RKO (cell line): ENCODE measurements at regions not wholly inside any gene's neighbourhood (a gene's known extent, or its start where the extent isn't known, plus 50 kb on each side); places are given as distances from the start of the nearest gene placed in this dataset.
"Not testable (repeated sequence)": the region's sequence is repeated elsewhere in the genome, so short reads cannot be mapped to it uniquely, and the experiment has no call there.

Experiments
- DNase-seq: peaks from one replicate; pipeline ENCODE4 v3.0.0-alpha.2; 2016; ENCODE audit warnings: low spot score

- no peak for DNase-seq
Measured at GRCh38 chr18:38290229-38290628, 724.6 kb upstream of the CELF4 start.

GRCh38 chr18:38284972-38285371, 719.4 kb upstream of the CELF4 start:
- DNase-seq: no peak

GRCh38 chr18:38263066-38263465, 697.5 kb upstream of the CELF4 start:
- no peak for DNase-seq

- no peak for DNase-seq
Measured at GRCh38 chr18:38262661-38263060, 697.1 kb upstream of the CELF4 start.

- DNase-seq: no peak
Measured at GRCh38 chr18:38257661-38258060, 692.1 kb upstream of the CELF4 start.

GRCh38 chr18:38256366-38256765, 690.8 kb upstream of the CELF4 start:
- no peak for DNase-seq

GRCh38 chr18:38250971-38251370, 685.4 kb upstream of the CELF4 start:
- no peak for DNase-seq

GRCh38 chr18:38244480-38244879, 678.9 kb upstream of the CELF4 start:
- no peak for DNase-seq

- no peak for DNase-seq
Measured at GRCh38 chr18:38243291-38243690, 677.7 kb upstream of the CELF4 start.

GRCh38 chr18:38241736-38242135, 676.1 kb upstream of the CELF4 start:
- peak; percentile 5 for DNase-seq

GRCh38 chr18:38241216-38241615, 675.6 kb upstream of the CELF4 start:
- DNase-seq: no peak

- no peak for DNase-seq
Measured at GRCh38 chr18:38239606-38240005, 674.0 kb upstream of the CELF4 start.

GRCh38 chr18:38237796-38238195, 672.2 kb upstream of the CELF4 start:
- no peak for DNase-seq

GRCh38 chr18:38221476-38222100, 656.0 kb upstream of the CELF4 start:
- DNase-seq: no peak

GRCh38 chr18:38198956-38199355, 633.4 kb upstream of the CELF4 start:
- no peak for DNase-seq

- DNase-seq: no peak
Measured at GRCh38 chr18:38198526-38198925, 632.9 kb upstream of the CELF4 start.

GRCh38 chr18:38186491-38186890, 620.9 kb upstream of the CELF4 start:
- DNase-seq: no peak

- DNase-seq: no peak
Measured at GRCh38 chr18:38174594-38174993, 609.0 kb upstream of the CELF4 start.

- DNase-seq: no peak
Measured at GRCh38 chr18:38174173-38174572, 608.6 kb upstream of the CELF4 start.

GRCh38 chr18:38170845-38171244, 605.2 kb upstream of the CELF4 start:
- no peak for DNase-seq

- DNase-seq: no peak
Measured at GRCh38 chr18:38167623-38168022, 602.0 kb upstream of the CELF4 start.

- not testable (repeated sequence) for DNase-seq
Measured at GRCh38 chr18:38153116-38153515, 587.5 kb upstream of the CELF4 start.

GRCh38 chr18:38116716-38117115, 551.1 kb upstream of the CELF4 start:
- DNase-seq: no peak

GRCh38 chr18:38115201-38115600, 549.6 kb upstream of the CELF4 start:
- no peak for DNase-seq

- DNase-seq: no peak
Measured at GRCh38 chr18:38087538-38087937, 521.9 kb upstream of the CELF4 start.
